Central memory CD8-positive, alpha-beta T cell (primary cell): ENCODE measurements at regions not wholly inside any gene's neighbourhood (a gene's known extent, or its start where the extent isn't known, plus 50 kb on each side); places are given as distances from the start of the nearest gene placed in this dataset.
"Not testable (repeated sequence)": the region's sequence is repeated elsewhere in the genome, so short reads cannot be mapped to it uniquely, and the experiment has no call there.

Experiments used
- ATAC-seq: fragments of 150-1000 bp; cut with Tn5 transposase; replicated peaks from 2 replicates; pipeline ENCODE4 v1.10.0; 2022; ENCODE audit warnings: mild to moderate bottlenecking, moderate FRiP score, moderate number of reproducible peaks; ENCODE audit not compliant: poor library complexity, severe bottlenecking; ENCODE audit errors: extremely low read depth
- DNase-seq, 2 donors: peaks; one replicate each; pipeline ENCODE4 v3.0.0; 2021; ENCODE audit warnings: low spot score in 2 of 2
- H3K27ac Mint-ChIP-seq: one replicate; pipeline ENCODE4 v1.8.0; 2022; ENCODE audit warnings: low read depth, mild to moderate bottlenecking, moderate library complexity, mixed read lengths
- H3K27me3 Mint-ChIP-seq: one replicate; pipeline ENCODE4 v1.8.0; 2022; ENCODE audit warnings: mixed read lengths
- H3K36me3 Mint-ChIP-seq: one replicate; pipeline ENCODE4 v1.8.0; 2022; ENCODE audit warnings: mild to moderate bottlenecking, moderate library complexity, mixed read lengths; ENCODE audit not compliant: insufficient read depth
- H3K4me1 Mint-ChIP-seq: one replicate; pipeline ENCODE4 v1.8.0; 2022; ENCODE audit warnings: mixed read lengths
- H3K4me3 Mint-ChIP-seq: one replicate; pipeline ENCODE4 v1.8.0; 2022; ENCODE audit warnings: mild to moderate bottlenecking, moderate library complexity, mixed read lengths
- H3K9me3 Mint-ChIP-seq: one replicate; pipeline ENCODE4 v1.8.0; 2022; ENCODE audit warnings: mixed read lengths

- no peak overlapping the region for H3K27ac Mint-ChIP-seq
- DNase-seq, result no peak
- ATAC-seq, result no peak
- no peaks in the 10 kb centered on the region for H3K4me1 Mint-ChIP-seq
- H3K36me3 Mint-ChIP-seq, result no peaks in the 10 kb centered on the region
- H3K9me3 Mint-ChIP-seq, result no peaks in the 10 kb centered on the region
- H3K27me3 Mint-ChIP-seq, result peaks cover 35% of the 10 kb centered on the region
- H3K4me3 Mint-ChIP-seq, result no peak overlapping the region
These were observed 72.7 kb upstream of the NALF2 start for GRCh38 chrX:69431420-69431819.

GRCh38 chrX:69430785-69431184 lies 73.3 kb upstream of the NALF2 start:
- no peaks in the 10 kb centered on the region for H3K36me3 Mint-ChIP-seq
- ATAC-seq (no peak), DNase-seq (no peak)
- no peaks in the 10 kb centered on the region for H3K9me3 Mint-ChIP-seq
- no peak overlapping the region for H3K27ac Mint-ChIP-seq
- peaks cover 35% of the 10 kb centered on the region for H3K27me3 Mint-ChIP-seq
- no peaks in the 10 kb centered on the region for H3K4me1 Mint-ChIP-seq
- H3K4me3 Mint-ChIP-seq, result no peak overlapping the region

GRCh38 chrX:69429339-69430015 lies 74.6 kb upstream of the NALF2 start:
- Mint-ChIP-seq H3K4me3 (no peak overlapping the region), H3K27ac (no peak overlapping the region), H3K4me1 (no peaks in the 10 kb centered on the region), H3K27me3 (peaks cover 35% of the 10 kb centered on the region), H3K9me3 (no peaks in the 10 kb centered on the region), H3K36me3 (no peaks in the 10 kb centered on the region)
- DNase-seq (no peak), ATAC-seq (no peak)

GRCh38 chrX:69428216-69428615 lies 75.9 kb upstream of the NALF2 start:
- ATAC-seq (no peak), DNase-seq (no peak)
- Mint-ChIP-seq H3K27me3 (peaks cover 35% of the 10 kb centered on the region), H3K9me3 (no peaks in the 10 kb centered on the region), H3K4me3 (no peak overlapping the region), H3K36me3 (no peaks in the 10 kb centered on the region), H3K4me1 (no peaks in the 10 kb centered on the region), H3K27ac (no peak overlapping the region)

- H3K36me3 Mint-ChIP-seq, result no peaks in the 10 kb centered on the region
- no peak overlapping the region for H3K27ac Mint-ChIP-seq
- ATAC-seq (no peak), DNase-seq (no peak)
- H3K4me1 Mint-ChIP-seq, result no peaks in the 10 kb centered on the region
- peaks cover 27% of the 10 kb centered on the region for H3K27me3 Mint-ChIP-seq
- H3K4me3 Mint-ChIP-seq, result no peak overlapping the region
- no peaks in the 10 kb centered on the region for H3K9me3 Mint-ChIP-seq
These were observed 79.2 kb upstream of the NALF2 start for GRCh38 chrX:69424910-69425309.

GRCh38 chrX:69424161-69424560 lies 80.0 kb upstream of the NALF2 start:
- no peak overlapping the region for H3K4me3 Mint-ChIP-seq
- DNase-seq, result no peak

GRCh38 chrX:69422208-69422607 lies 81.9 kb upstream of the NALF2 start:
- H3K27me3 Mint-ChIP-seq, H3K27ac Mint-ChIP-seq, H3K4me1 Mint-ChIP-seq, H3K36me3 Mint-ChIP-seq, DNase-seq, ATAC-seq, H3K4me3 Mint-ChIP-seq, H3K9me3 Mint-ChIP-seq: not testable (repeated sequence)

More at GRCh38 chrX:69424161-69424560, 80.0 kb upstream of the NALF2 start:
- no peaks in the 10 kb centered on the region for H3K4me1 Mint-ChIP-seq
- no peaks in the 10 kb centered on the region for H3K9me3 Mint-ChIP-seq
- H3K27me3 Mint-ChIP-seq, result peaks cover 19% of the 10 kb centered on the region
- no peak overlapping the region for H3K27ac Mint-ChIP-seq
- no peaks in the 10 kb centered on the region for H3K36me3 Mint-ChIP-seq
- ATAC-seq, result no peak

- Mint-ChIP-seq H3K4me3 (no peak overlapping the region), H3K36me3 (no peaks in the 10 kb centered on the region), H3K4me1 (peaks cover 3% of the 10 kb centered on the region), H3K27me3 (no peaks in the 10 kb centered on the region), H3K9me3 (peaks cover 4% of the 10 kb centered on the region), H3K27ac (no peak overlapping the region)
- no peak for ATAC-seq
- no peak for DNase-seq
These were observed 88.4 kb upstream of the NALF2 start for GRCh38 chrX:69415698-69416097.

GRCh38 chrX:69412661-69413060 lies 91.5 kb upstream of the NALF2 start:
- H3K4me1 Mint-ChIP-seq, result peaks cover 5% of the 10 kb centered on the region
- H3K4me3 Mint-ChIP-seq, result no peak overlapping the region
- no peaks in the 10 kb centered on the region for H3K27me3 Mint-ChIP-seq
- peaks cover 4% of the 10 kb centered on the region for H3K9me3 Mint-ChIP-seq
- H3K27ac Mint-ChIP-seq, result no peak overlapping the region
- no peak for DNase-seq
- no peak for ATAC-seq
- H3K36me3 Mint-ChIP-seq, result no peaks in the 10 kb centered on the region

- ATAC-seq, result no peak
These were observed 105.2 kb upstream of the NALF2 start for GRCh38 chrX:69398881-69399280.

GRCh38 chrX:69396916-69397315 lies 107.2 kb upstream of the NALF2 start:
- ATAC-seq, result no peak
- H3K27me3 Mint-ChIP-seq, result no peaks in the 10 kb centered on the region
- H3K4me3 Mint-ChIP-seq, result no peak overlapping the region
- H3K9me3 Mint-ChIP-seq, result no peaks in the 10 kb centered on the region
- H3K27ac Mint-ChIP-seq, result no peak overlapping the region
- DNase-seq, result no peak
- H3K4me1 Mint-ChIP-seq, result no peaks in the 10 kb centered on the region
- peaks cover 3% of the 10 kb centered on the region for H3K36me3 Mint-ChIP-seq

More at GRCh38 chrX:69398881-69399280, 105.2 kb upstream of the NALF2 start:
- Mint-ChIP-seq H3K9me3 (no peaks in the 10 kb centered on the region), H3K4me3 (no peak overlapping the region), H3K4me1 (no peaks in the 10 kb centered on the region), H3K27ac (no peak overlapping the region), H3K27me3 (no peaks in the 10 kb centered on the region), H3K36me3 (no peaks in the 10 kb centered on the region)
- no peak for DNase-seq

- no peaks in the 10 kb centered on the region for H3K9me3 Mint-ChIP-seq
- H3K4me1 Mint-ChIP-seq, result no peaks in the 10 kb centered on the region
- peaks cover 3% of the 10 kb centered on the region for H3K36me3 Mint-ChIP-seq
- ATAC-seq (no peak), DNase-seq (no peak)
- no peak overlapping the region for H3K4me3 Mint-ChIP-seq
- H3K27me3 Mint-ChIP-seq, result no peaks in the 10 kb centered on the region
- no peak overlapping the region for H3K27ac Mint-ChIP-seq
These were observed 108.8 kb upstream of the NALF2 start for GRCh38 chrX:69395306-69395705.

- Mint-ChIP-seq H3K27me3 (peaks cover 32% of the 10 kb centered on the region), H3K36me3 (peaks cover 4% of the 10 kb centered on the region), H3K4me3 (no peak overlapping the region), H3K9me3 (no peaks in the 10 kb centered on the region), H3K27ac (no peak overlapping the region), H3K4me1 (no peaks in the 10 kb centered on the region)
- no peak for DNase-seq
- ATAC-seq, result no peak
These were observed 115.0 kb upstream of the NALF2 start for GRCh38 chrX:69389101-69389501.
